Keratinocyte (primary cell): ENCODE measurements at regions not wholly inside any gene's neighbourhood (a gene's known extent, or its start where the extent isn't known, plus 50 kb on each side); places are given as distances from the start of the nearest gene placed in this dataset.
"Not testable (repeated sequence)": the region's sequence is repeated elsewhere in the genome, so short reads cannot be mapped to it uniquely, and the experiment has no call there.

Experiments used
- DNase-seq: peaks from one replicate; pipeline ENCODE4 v3.0.0-alpha.2; 2011; ENCODE audit warnings: low read depth, missing footprints, low spot score
- FAIRE-seq: peaks from 2 replicates; lab custom pipeline; 2011; peaks lifted over from hg19 to GRCh38; lab: Jason Lieb, UNC
- H2AFZ ChIP-seq: 2 replicates; pipeline ENCODE4 v1.6.0; 2012; ENCODE audit warnings: low read length, control low read depth, inconsistent platforms; ENCODE audit not compliant: control insufficient read depth
- H3K27ac ChIP-seq: 2 replicates; pipeline ENCODE4 v1.5.1; 2011; ENCODE audit warnings: low read length; ENCODE audit not compliant: control insufficient read depth, insufficient read depth
- H3K27me3 ChIP-seq: 3 replicates; pipeline ENCODE4 v1.6.0; 2011; ENCODE audit warnings: low read length; ENCODE audit not compliant: control insufficient read depth, insufficient read depth; ENCODE audit errors: extremely low read depth
- H3K36me3 ChIP-seq, 2 experiments: 2 replicates in 1 of 2; 3 replicates in 1 of 2; pipeline ENCODE4 v1.5.1; 2011; ENCODE audit warnings: low read length in 2 of 2, mild to moderate bottlenecking in 1 of 2; ENCODE audit not compliant: control insufficient read depth in 2 of 2, insufficient read depth in 2 of 2; ENCODE audit errors: extremely low read depth in 1 of 2
- H3K4me1 ChIP-seq: 3 replicates; pipeline ENCODE4 v1.5.1; 2011; ENCODE audit warnings: low read length; ENCODE audit not compliant: control insufficient read depth, insufficient read depth; ENCODE audit errors: extremely low read depth
- H3K4me2 ChIP-seq: 3 replicates; pipeline ENCODE4 v1.6.0; 2011; ENCODE audit warnings: low read depth, low read length; ENCODE audit not compliant: control insufficient read depth, insufficient read depth; ENCODE audit errors: extremely low read depth
- H3K4me3 ChIP-seq, 3 experiments: fragments of 200-600 bp in 1 of 3; sonication (generic) in 1 of 3; 2 replicates in 2 of 3; 3 replicates in 1 of 3; pipeline ENCODE4 v1.5.1; 2011 to 2016; ENCODE audit warnings: low read length in 3 of 3, mild to moderate bottlenecking in 3 of 3, control low read depth in 2 of 3, inconsistent platforms in 1 of 3, low read depth in 1 of 3, mixed read lengths in 1 of 3, mixed run types in 1 of 3, moderate library complexity in 1 of 3; ENCODE audit not compliant: control insufficient read depth in 2 of 3, insufficient read depth in 2 of 3; ENCODE audit errors: extremely low read depth in 1 of 3
- H3K79me2 ChIP-seq: 2 replicates; pipeline ENCODE4 v1.6.0; 2012; ENCODE audit warnings: low read length; ENCODE audit not compliant: control insufficient read depth, insufficient read depth
- H3K9ac ChIP-seq: 3 replicates; pipeline ENCODE4 v1.6.0; 2011; ENCODE audit warnings: low read length; ENCODE audit not compliant: control insufficient read depth, insufficient read depth; ENCODE audit errors: extremely low read depth
- H3K9me1 ChIP-seq: 3 replicates; pipeline ENCODE4 v1.6.0; 2011; ENCODE audit warnings: low read length; ENCODE audit not compliant: control insufficient read depth, insufficient read depth; ENCODE audit errors: extremely low read depth
- H3K9me3 ChIP-seq: 2 replicates; pipeline ENCODE4 v1.5.1; 2012; ENCODE audit warnings: low read depth, low read length; ENCODE audit not compliant: control insufficient read depth
- H4K20me1 ChIP-seq: 3 replicates; pipeline ENCODE4 v1.6.0; 2011; ENCODE audit warnings: low read length; ENCODE audit not compliant: control insufficient read depth, insufficient read depth; ENCODE audit errors: extremely low read depth
- EZH2 ChIP-seq: IDR thresholded peaks from one replicate; pipeline ENCODE4 v1.6.1; 2012; ENCODE audit warnings: inconsistent platforms, mild to moderate bottlenecking, low read length, moderate library complexity
- dilution Hi-C: fragments of 300-500 bp; cut with MboI; formaldehyde crosslinking; loops from one replicate; pipeline ENCODE4 v1.7.0; 2020; ENCODE audit warnings: low sequenced_read_pairs; ENCODE audit not compliant: extremely low pct_ligation_motif_present
- TF ChIP-seq, protein P1 (sequence below), 3 experiments: IDR thresholded peaks in 1 of 3; conservative IDR thresholded peaks in 1 of 3; optimal IDR thresholded peaks in 1 of 3; 2 replicates in 2 of 3; 3 replicates in 1 of 3; pipeline versions ENCODE3 to v1.5.1; 2011; ENCODE audit warnings: low read length in 3 of 3, mild to moderate bottlenecking in 3 of 3, moderate library complexity in 2 of 3, control low read depth in 1 of 3, inconsistent platforms in 1 of 3; ENCODE audit not compliant: insufficient read depth in 2 of 3; ENCODE audit errors: extremely low read depth in 1 of 3

DNA sequence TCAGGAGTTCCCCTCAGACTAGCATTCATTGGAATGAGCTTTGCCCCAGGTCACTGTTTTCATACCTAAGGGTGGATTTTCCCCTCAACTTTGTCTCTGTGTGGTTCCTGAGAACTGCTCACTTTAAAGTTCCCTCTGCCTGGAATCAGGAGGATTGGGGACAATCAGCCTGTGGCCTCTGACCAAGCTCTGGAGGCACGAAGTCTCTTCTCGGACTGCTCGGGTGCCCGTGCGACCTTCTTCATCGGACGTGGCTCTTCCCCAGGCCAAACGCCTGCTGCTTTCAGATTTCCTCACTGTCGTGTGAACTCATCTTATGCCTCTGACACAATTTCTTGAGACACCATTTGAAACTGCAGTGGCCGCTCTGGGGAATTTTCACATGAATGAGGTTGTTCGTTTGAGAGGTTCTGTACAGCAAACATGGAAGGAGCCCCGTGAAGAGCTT is 153.7 kb upstream of the PZP start:
- no peaks in the 10 kb centered on the region for H4K20me1 ChIP-seq
- H3K4me2 ChIP-seq: no peak overlapping the region
- H3K27ac ChIP-seq: no peak overlapping the region
- no peak overlapping the region for H3K4me3 ChIP-seq
- H3K9me1 ChIP-seq: no peaks in the 10 kb centered on the region
- DNase-seq (no peak), FAIRE-seq (peak; percentile 39)
- H3K27me3 ChIP-seq: no peaks in the 10 kb centered on the region
- H3K9me3 ChIP-seq: no peaks in the 10 kb centered on the region
- TF ChIP-seq, protein P1, sequence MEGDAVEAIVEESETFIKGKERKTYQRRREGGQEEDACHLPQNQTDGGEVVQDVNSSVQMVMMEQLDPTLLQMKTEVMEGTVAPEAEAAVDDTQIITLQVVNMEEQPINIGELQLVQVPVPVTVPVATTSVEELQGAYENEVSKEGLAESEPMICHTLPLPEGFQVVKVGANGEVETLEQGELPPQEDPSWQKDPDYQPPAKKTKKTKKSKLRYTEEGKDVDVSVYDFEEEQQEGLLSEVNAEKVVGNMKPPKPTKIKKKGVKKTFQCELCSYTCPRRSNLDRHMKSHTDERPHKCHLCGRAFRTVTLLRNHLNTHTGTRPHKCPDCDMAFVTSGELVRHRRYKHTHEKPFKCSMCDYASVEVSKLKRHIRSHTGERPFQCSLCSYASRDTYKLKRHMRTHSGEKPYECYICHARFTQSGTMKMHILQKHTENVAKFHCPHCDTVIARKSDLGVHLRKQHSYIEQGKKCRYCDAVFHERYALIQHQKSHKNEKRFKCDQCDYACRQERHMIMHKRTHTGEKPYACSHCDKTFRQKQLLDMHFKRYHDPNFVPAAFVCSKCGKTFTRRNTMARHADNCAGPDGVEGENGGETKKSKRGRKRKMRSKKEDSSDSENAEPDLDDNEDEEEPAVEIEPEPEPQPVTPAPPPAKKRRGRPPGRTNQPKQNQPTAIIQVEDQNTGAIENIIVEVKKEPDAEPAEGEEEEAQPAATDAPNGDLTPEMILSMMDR (optimal IDR thresholded peaks at IDR 0.05 in 1 of 3, IDR thresholded peaks at IDR 0.05 in 1 of 3, conservative IDR thresholded peaks at IDR 0.05 in 1 of 3; ENCODE audit: extremely low read depth in 1 of 3, insufficient read depth in 2 of 3, low read length in 3 of 3): no peak
- TF ChIP-seq EZH2: no peak
- no peak overlapping the region for H2AFZ ChIP-seq
- no peaks in the 10 kb centered on the region for H3K36me3 ChIP-seq
- peaks cover 22% of the 10 kb centered on the region for H3K4me1 ChIP-seq
- dilution Hi-C loops: no loop called here
- H3K9ac ChIP-seq: no peak overlapping the region
- no peaks in the 10 kb centered on the region for H3K79me2 ChIP-seq

DNA sequence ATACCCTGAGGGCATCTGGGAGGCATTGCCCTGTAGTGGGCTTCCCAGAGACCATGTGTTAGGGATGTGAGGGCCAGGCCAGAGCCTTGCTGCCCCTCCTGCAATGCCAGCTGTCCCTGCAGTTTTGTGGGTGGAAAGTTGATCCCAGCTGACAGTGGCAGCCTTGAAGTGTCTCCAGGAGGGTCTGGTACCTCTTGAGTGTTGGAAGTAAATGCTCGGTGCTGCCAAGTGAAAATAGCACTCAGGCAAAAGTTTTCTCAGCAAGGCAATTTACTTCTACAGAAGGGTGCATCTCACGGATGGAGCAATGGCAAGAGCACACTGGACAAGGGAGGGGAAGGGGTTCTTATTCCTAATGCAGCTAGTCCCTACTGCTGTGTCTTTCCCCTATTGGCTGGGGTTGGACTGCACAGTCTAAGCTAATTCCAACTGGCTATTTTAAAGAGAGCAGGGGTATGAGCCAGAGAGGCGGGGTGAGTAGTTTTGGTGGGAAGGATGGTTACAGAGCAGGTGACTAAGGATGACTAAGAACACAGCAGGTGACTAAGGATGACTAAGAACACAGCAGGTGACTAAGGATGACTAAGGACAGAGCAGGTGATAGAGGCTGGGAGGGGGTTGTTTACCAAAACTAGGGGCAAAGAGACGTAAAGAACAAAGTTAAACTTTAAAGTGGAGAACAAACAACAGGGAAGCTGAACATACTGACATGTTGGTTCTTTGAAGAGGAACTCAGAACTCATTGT is 146.0 kb upstream of the PZP start:
- peak overlapping the region; percentile 14 for H3K27ac ChIP-seq
- H3K4me2 ChIP-seq, H4K20me1 ChIP-seq, H3K4me1 ChIP-seq, H3K27me3 ChIP-seq, FAIRE-seq, H3K36me3 ChIP-seq, H3K9ac ChIP-seq, H3K4me3 ChIP-seq, DNase-seq, dilution Hi-C loops, H3K79me2 ChIP-seq, H2AFZ ChIP-seq, H3K9me1 ChIP-seq: not testable (repeated sequence)
- peaks cover 19% of the 10 kb centered on the region for H3K9me3 ChIP-seq

DNA sequence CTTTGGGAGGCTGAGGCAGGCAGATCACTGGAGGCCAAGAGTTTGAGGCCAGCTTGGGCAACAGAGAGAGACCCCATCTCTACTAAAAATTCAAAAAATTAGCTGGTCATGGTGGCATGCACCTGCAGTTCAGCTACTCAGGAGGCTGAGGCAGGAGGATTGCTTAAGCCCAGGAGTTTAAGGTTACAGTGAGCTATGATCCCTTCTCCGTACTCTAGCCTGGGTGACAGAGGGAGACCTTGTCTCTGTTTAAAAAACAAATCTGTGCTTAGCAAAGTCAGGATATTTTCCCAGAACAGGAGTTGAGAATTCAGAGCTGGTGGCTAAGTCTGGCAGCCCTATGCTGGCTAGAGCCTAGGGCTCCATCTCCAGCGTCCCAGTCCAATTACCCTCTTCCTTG is 142.9 kb upstream of the PZP start:
- Histone ChIP-seq H3K4me2 (no peak overlapping the region), H3K4me1 (peaks cover 14% of the 10 kb centered on the region), H4K20me1 (no peaks in the 10 kb centered on the region), H3K9me1 (no peaks in the 10 kb centered on the region), H2AFZ (no peak overlapping the region), H3K4me3 (no peak overlapping the region), H3K9me3 (peaks cover 19% of the 10 kb centered on the region), H3K79me2 (no peaks in the 10 kb centered on the region), H3K9ac (no peak overlapping the region), H3K27me3 (no peaks in the 10 kb centered on the region), H3K36me3 (no peaks in the 10 kb centered on the region), H3K27ac (no peak overlapping the region)
- no peak for TF ChIP-seq EZH2
- TF ChIP-seq, protein P1 (optimal IDR thresholded peaks at IDR 0.05 in 1 of 3, IDR thresholded peaks at IDR 0.05 in 1 of 3, conservative IDR thresholded peaks at IDR 0.05 in 1 of 3; ENCODE audit: extremely low read depth in 1 of 3, insufficient read depth in 2 of 3, low read length in 3 of 3): no peak
- DNase-seq (no peak), FAIRE-seq (no peak)
- dilution Hi-C loops: no loop called here
